ENCODE measurements at regions not wholly inside any gene's neighbourhood (a gene's known extent, or its start where the extent isn't known, plus 50 kb on each side); places are given as distances from the start of the nearest gene placed in this dataset.

DNA sequence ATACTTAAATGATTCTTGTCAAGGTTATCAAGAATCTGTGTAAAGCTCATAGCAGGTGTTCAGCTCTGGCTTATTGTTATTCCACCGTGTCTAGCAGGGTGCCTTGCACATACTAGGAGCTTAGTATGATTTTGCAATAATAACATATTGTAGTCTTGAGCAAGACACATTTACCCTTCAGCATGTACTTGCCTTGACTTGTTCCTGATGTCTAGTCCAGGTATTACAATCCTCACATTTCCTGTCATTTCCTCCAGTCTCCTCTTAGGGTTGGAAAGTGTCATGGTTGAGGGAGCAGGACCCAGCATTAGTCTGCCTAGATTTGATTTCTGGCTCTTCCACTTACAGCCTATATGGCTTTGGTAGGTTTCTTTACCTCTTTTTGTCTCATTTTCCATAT lies 246.1 kb downstream of the RAD51AP2 start:
- Histone ChIP-seq H3K9ac (ENCODE audit: low read length) (no peak overlapping the region), H2AFZ (ENCODE audit: low read depth, low read length) (no peak overlapping the region), H3K79me2 (replicated peaks; ENCODE audit: insufficient read depth, low read length) (no peaks in the 10 kb centered on the region), H3K9me2 (ENCODE audit: insufficient read depth, low read length) (no peaks in the 10 kb centered on the region), H4K20me1 (ENCODE audit: insufficient read depth) (no peaks in the 10 kb centered on the region), H3K4me2 (ENCODE audit: low read length) (no peak overlapping the region), H3F3A (ENCODE audit: insufficient read depth, low read length, poor library complexity, severe bottlenecking) (no peaks in the 10 kb centered on the region), H3K36me3 (ENCODE audit: insufficient read depth, low read length) (no peaks in the 10 kb centered on the region), H3K27ac (ENCODE audit: low read length) (no peak overlapping the region), H3K27me3 (ENCODE audit: insufficient read depth, low read depth, low read length) (no peaks in the 10 kb centered on the region), H3K4me3 (ENCODE audit: low read length) (no peak overlapping the region), H3K9me3 (ENCODE audit: low read length) (no peaks in the 10 kb centered on the region)
- no peak for TF ChIP-seq EP300 (conservative IDR thresholded peaks at IDR 0.05; ENCODE audit: poor library complexity, severe bottlenecking)
- TF ChIP-seq POLR2AphosphoS5 (IDR thresholded peaks at IDR 0.05), result no peak
- TF ChIP-seq, protein P1, sequence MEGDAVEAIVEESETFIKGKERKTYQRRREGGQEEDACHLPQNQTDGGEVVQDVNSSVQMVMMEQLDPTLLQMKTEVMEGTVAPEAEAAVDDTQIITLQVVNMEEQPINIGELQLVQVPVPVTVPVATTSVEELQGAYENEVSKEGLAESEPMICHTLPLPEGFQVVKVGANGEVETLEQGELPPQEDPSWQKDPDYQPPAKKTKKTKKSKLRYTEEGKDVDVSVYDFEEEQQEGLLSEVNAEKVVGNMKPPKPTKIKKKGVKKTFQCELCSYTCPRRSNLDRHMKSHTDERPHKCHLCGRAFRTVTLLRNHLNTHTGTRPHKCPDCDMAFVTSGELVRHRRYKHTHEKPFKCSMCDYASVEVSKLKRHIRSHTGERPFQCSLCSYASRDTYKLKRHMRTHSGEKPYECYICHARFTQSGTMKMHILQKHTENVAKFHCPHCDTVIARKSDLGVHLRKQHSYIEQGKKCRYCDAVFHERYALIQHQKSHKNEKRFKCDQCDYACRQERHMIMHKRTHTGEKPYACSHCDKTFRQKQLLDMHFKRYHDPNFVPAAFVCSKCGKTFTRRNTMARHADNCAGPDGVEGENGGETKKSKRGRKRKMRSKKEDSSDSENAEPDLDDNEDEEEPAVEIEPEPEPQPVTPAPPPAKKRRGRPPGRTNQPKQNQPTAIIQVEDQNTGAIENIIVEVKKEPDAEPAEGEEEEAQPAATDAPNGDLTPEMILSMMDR (IDR thresholded peaks at IDR 0.05; ENCODE audit: poor library complexity, severe bottlenecking), result no peak
- TF ChIP-seq TAF1 (IDR thresholded peaks at IDR 0.05; ENCODE audit: low read depth), result no peak
- no peak for TF ChIP-seq MXI1 (conservative IDR thresholded peaks at IDR 0.05; ENCODE audit: poor library complexity, severe bottlenecking)
- TF ChIP-seq SMC3 (conservative IDR thresholded peaks at IDR 0.05; ENCODE audit: poor library complexity), result no peak
- TF ChIP-seq, protein P2, sequence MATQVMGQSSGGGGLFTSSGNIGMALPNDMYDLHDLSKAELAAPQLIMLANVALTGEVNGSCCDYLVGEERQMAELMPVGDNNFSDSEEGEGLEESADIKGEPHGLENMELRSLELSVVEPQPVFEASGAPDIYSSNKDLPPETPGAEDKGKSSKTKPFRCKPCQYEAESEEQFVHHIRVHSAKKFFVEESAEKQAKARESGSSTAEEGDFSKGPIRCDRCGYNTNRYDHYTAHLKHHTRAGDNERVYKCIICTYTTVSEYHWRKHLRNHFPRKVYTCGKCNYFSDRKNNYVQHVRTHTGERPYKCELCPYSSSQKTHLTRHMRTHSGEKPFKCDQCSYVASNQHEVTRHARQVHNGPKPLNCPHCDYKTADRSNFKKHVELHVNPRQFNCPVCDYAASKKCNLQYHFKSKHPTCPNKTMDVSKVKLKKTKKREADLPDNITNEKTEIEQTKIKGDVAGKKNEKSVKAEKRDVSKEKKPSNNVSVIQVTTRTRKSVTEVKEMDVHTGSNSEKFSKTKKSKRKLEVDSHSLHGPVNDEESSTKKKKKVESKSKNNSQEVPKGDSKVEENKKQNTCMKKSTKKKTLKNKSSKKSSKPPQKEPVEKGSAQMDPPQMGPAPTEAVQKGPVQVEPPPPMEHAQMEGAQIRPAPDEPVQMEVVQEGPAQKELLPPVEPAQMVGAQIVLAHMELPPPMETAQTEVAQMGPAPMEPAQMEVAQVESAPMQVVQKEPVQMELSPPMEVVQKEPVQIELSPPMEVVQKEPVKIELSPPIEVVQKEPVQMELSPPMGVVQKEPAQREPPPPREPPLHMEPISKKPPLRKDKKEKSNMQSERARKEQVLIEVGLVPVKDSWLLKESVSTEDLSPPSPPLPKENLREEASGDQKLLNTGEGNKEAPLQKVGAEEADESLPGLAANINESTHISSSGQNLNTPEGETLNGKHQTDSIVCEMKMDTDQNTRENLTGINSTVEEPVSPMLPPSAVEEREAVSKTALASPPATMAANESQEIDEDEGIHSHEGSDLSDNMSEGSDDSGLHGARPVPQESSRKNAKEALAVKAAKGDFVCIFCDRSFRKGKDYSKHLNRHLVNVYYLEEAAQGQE (IDR thresholded peaks at IDR 0.05; ENCODE audit: borderline replicate concordance), result no peak
- no peak for TF ChIP-seq EZH2 (IDR thresholded peaks at IDR 0.05; ENCODE audit: borderline replicate concordance, insufficient read depth, low read length, poor library complexity, severe bottlenecking)

DNA sequence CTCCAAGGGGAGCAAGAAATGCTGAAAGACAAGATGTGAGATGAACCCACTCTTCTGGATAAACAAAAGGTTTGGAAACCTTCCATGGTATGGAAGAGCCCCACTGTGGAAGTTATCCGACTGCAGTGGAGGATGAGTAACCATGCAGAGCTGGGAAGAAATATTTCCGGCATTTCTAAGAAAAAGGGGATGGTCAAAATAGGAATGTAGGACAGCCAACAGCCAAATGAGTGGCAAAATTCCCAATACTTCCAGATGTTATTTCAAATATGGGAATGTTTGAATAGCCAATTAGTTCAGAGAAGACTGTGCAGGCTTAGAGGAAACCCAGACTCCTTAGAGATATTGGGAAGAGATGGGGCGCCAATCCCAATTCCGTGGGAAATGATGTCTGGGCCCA lies 246.8 kb downstream of the RAD51AP2 start:
- Histone ChIP-seq H3K27me3 (ENCODE audit: insufficient read depth, low read depth, low read length) (no peaks in the 10 kb centered on the region), H2AFZ (ENCODE audit: low read depth, low read length) (no peak overlapping the region), H4K20me1 (ENCODE audit: insufficient read depth) (no peaks in the 10 kb centered on the region), H3K9ac (ENCODE audit: low read length) (no peak overlapping the region), H3K79me2 (replicated peaks; ENCODE audit: insufficient read depth, low read length) (no peaks in the 10 kb centered on the region), H3K9me2 (ENCODE audit: insufficient read depth, low read length) (no peaks in the 10 kb centered on the region), H3K36me3 (ENCODE audit: insufficient read depth, low read length) (no peaks in the 10 kb centered on the region), H3K9me3 (ENCODE audit: low read length) (no peaks in the 10 kb centered on the region), H3F3A (ENCODE audit: insufficient read depth, low read length, poor library complexity, severe bottlenecking) (no peaks in the 10 kb centered on the region), H3K4me2 (ENCODE audit: low read length) (no peak overlapping the region), H3K4me3 (ENCODE audit: low read length) (no peak overlapping the region), H3K27ac (ENCODE audit: low read length) (no peak overlapping the region)
- TF ChIP-seq SMC3 (conservative IDR thresholded peaks at IDR 0.05; ENCODE audit: poor library complexity) (no peak), EZH2 (IDR thresholded peaks at IDR 0.05; ENCODE audit: borderline replicate concordance, insufficient read depth, low read length, poor library complexity, severe bottlenecking) (no peak), EP300 (conservative IDR thresholded peaks at IDR 0.05; ENCODE audit: poor library complexity, severe bottlenecking) (no peak), RAD21 (conservative IDR thresholded peaks at IDR 0.05) (no peak), MXI1 (conservative IDR thresholded peaks at IDR 0.05; ENCODE audit: poor library complexity, severe bottlenecking) (no peak), TAF1 (IDR thresholded peaks at IDR 0.05; ENCODE audit: low read depth) (no peak), POLR2AphosphoS5 (IDR thresholded peaks at IDR 0.05) (no peak)
- TF ChIP-seq, protein P2 (IDR thresholded peaks at IDR 0.05; ENCODE audit: borderline replicate concordance), result no peak
- TF ChIP-seq, protein P1 (IDR thresholded peaks at IDR 0.05; ENCODE audit: poor library complexity, severe bottlenecking), result no peak

All from neural cell (in vitro differentiated cells).